HG02678 (cell line): ENCODE measurements at regions not wholly inside any gene's neighbourhood (a gene's known extent, or its start where the extent isn't known, plus 50 kb on each side); places are given as distances from the start of the nearest gene placed in this dataset.
"Not testable (repeated sequence)": the region's sequence is repeated elsewhere in the genome, so short reads cannot be mapped to it uniquely, and the experiment has no call there.

Experiments
- ATAC-seq: cut with Tn5 transposase; IDR thresholded peaks from one replicate; pipeline ENCODE4 v1.9.1; 2021; ENCODE audit warnings: mild to moderate bottlenecking, moderate library complexity; ENCODE audit not compliant: unreplicated experiment

DNA sequence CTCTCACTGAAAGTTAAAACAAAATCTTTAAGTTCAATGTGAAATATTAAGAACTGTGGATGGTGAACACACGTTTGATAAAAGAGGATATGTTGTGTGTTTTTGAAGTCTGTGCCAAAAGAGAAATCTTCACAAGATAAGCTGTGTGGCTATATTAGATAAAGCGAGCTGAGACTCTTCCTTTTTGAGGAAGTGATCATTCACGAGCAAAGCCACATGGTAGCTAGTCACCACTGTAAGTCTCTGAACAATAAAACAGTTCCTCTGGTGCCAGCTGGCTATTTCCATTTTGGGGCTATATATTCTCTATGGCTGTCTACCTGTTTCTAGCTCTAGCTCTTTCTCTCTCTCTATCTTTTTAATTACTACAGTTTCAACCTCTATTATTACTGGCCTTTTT lies 1849.2 kb upstream of the C9orf72 start:
- no peak for ATAC-seq

- no peak for ATAC-seq
These were observed 1858.9 kb upstream of the C9orf72 start for GRCh38 chr9:29432191-29432590.

- not testable (repeated sequence) for ATAC-seq
These were observed 1859.4 kb upstream of the C9orf72 start for GRCh38 chr9:29432656-29433055.

DNA sequence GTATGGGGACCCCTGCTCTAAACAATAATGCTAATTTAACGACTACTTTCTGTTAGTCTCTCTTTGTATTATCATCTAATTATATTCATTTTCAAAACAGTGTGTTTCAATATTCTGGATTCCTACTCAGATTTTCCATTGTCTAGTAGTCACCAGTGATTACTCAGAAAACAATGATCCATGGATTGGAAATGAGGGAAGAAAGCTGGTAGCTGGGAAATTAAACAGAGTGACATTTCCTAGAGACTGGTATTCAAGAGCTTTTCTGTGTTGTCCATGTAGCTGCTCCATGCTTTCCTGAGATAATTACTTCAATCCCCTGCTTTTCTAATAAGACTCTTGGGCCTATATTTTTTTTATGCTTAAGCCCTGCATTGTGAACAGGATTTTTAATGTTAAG lies 1862.1 kb upstream of the C9orf72 start:
- ATAC-seq, result no peak

GRCh38 chr9:29437526-29437925 lies 1864.2 kb upstream of the C9orf72 start:
- no peak for ATAC-seq

DNA sequence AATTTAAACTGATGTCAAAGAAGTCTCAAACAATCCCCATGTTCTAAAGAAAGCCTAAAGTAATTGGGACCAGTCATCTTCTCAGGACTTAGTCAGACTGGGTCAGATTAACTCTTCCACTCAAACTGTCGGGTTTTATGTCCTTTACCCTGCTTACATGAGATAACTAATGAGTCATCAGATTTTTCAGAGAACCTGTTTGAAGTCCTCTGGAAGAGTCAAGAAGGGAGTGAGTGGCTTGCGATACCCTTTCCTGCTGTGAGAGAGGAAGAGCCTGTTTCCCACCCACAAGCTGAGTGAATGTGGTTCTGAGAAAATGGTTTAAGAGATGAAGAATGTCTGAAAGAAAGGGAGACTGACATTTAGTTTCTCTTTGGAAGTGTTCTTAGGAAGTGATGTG lies 1866.7 kb upstream of the C9orf72 start:
- no peak for ATAC-seq

- no peak for ATAC-seq
These were observed 1867.2 kb upstream of the C9orf72 start for GRCh38 chr9:29440449-29440848.

DNA sequence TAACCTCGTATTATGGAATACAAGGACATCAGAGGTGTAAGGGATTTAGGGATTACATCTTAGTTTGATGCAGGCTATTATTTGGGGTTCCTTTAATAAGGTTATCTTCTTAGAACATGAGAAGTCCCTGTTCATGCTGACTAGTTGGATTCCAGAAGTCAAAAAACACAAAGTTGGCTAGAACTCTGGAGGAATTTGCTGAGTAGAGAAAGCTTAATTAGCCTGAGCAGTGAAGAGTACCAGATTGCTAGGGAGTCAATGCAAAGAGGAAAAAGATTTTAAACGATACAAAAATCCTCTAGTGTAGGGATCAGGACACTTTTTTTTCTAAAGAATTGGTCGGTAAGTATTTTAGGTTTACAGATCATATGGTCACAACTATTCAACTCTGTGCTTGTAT lies 1872.5 kb upstream of the C9orf72 start:
- no peak for ATAC-seq

- no peak for ATAC-seq
These were observed 1876.0 kb upstream of the C9orf72 start for GRCh38 chr9:29449306-29449705.

GRCh38 chr9:29450343-29450875 lies 1877.1 kb upstream of the C9orf72 start:
- ATAC-seq, result not testable (repeated sequence)

DNA sequence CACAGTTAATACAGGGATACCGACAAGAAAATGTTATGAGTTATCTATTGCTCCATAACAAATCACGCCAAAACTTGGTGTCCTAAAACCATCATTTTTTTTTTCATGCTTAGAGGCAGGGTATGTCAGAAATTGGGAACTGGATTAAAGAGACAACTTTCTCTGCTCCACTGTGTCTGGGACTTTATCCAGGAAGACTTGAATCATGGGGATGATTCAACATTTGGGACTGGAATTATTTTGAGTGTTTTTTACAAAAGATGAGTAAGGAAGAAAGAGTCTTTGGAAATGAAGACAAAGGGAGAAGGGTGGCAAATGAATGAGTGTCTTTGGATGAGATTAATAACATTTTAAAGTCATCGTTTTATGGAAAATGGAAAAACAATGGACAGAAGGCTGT lies 1883.7 kb upstream of the C9orf72 start:
- ATAC-seq, result no peak

DNA sequence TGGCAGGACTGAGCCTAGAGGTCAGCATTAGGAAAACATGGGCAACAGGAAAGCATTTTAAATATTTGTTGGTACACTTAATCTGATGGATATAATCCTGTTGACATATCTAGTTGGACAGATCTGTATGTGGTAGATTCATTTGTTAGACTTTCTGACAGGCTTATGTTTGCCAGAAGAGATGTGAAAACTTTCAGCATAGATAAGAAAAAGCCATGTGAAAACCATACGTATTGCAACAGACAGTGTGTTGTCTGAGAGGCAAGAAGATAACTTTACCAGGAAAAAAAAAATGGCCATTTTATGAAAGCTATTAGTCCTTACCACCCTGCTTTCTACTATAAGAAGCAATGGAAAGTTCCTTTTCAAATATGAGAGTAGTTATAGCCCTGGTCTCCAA lies 1902.2 kb upstream of the C9orf72 start:
- ATAC-seq, result no peak

DNA sequence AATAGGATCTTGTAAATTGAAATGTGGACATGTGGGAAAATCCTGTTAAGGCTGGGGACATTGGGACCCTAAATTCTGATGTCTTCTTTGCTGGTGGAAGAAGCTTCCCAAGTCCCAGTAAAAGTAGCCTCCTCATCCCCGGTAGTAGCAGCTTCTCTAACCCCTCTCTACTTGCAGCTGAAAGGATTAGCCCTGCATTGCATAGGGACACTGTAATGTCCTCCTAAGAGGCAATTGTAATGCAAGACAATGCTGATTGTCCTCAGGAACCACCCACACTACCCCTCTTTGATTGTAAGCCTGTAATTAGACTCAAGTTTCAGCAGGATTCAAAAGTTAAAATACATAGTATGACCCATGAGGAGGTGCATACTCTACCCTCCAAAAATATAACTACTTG lies 1938.4 kb upstream of the C9orf72 start:
- ATAC-seq, result no peak

GRCh38 chr9:29514336-29514735 lies 1941.1 kb upstream of the C9orf72 start:
- ATAC-seq, result no peak

GRCh38 chr9:29514862-29515261 lies 1941.6 kb upstream of the C9orf72 start:
- no peak for ATAC-seq

DNA sequence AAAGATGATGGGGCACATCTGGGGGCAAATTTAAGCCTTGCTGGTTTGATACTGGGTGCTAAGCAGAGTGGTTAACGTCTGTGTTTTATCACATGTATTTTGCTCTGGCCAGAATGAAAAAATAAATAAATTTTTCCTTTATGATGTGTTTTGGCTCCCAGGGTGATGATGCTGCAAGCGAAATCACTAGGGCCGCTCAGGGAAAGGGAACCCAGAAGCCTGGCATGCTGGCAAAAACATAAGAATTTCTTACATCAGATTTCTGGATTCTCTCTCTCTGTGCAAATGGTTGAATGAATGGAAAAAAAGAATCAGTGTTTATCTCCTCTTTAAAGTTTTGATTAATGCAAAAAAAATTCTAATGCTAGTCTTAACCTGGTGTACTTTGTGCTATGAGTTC lies 1975.2 kb upstream of the C9orf72 start:
- no peak for ATAC-seq

DNA sequence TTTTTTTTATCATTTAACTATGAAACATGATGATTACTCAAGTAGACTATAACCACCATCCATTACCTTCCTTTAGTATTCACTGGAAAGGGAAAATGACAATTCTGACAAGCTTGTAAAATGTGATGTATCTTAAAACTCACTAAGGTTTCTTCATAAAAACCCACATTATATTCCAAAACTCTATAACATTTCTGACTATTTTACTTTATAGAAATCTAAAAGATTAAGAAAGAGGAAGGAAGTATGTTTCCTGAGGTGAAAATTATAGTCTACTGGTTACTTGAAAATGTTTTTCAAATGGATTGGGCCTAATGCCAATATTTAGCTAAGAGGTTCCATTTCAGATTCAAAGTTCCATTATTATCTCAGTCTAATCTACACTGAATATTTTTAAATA lies 1982.2 kb upstream of the C9orf72 start:
- no peak for ATAC-seq

GRCh38 chr9:29556317-29556716 lies 1983.0 kb upstream of the C9orf72 start:
- no peak for ATAC-seq

GRCh38 chr9:29556746-29557145 lies 1983.5 kb upstream of the C9orf72 start:
- ATAC-seq, result no peak

DNA sequence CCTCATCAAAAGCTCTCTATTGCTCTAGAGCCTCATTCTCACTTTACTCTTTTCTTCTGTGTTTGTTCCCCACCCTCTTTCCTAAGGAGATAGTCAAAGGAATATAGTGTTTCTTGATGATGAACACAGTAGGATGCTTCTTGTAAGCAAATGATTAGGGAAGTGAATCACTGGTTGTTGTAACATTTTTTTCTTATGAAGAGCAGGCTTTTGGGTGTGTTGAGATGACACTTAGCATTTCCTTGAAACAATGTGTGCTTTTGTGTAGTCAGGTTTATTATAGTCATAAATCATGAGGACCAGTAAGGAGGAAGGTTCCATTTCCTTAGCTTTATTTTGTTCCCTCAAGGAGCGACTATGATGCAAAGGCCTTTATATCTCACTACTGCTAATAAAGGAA lies 1991.3 kb upstream of the C9orf72 start:
- no peak for ATAC-seq

GRCh38 chr9:29575219-29575618 lies 2001.9 kb upstream of the C9orf72 start:
- ATAC-seq, result no peak

DNA sequence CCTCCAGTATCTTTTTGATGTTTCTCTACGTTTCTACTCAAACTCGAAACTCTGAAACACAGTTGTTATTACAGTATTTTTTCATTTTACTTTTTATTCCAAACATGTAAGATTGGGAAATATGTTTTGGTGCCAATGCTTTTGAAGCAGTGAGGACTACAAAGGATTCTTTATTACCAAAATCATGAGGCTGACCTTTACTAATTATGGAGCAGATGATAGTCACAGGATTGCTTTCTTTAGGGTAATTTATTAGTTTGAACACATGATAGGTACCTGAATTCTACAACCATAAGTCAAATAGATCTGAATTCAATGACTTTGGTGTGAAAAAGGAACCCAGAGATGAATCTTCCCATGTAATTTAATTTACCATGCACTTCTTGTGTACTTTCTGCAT lies 2015.1 kb upstream of the C9orf72 start:
- ATAC-seq, result no peak

DNA sequence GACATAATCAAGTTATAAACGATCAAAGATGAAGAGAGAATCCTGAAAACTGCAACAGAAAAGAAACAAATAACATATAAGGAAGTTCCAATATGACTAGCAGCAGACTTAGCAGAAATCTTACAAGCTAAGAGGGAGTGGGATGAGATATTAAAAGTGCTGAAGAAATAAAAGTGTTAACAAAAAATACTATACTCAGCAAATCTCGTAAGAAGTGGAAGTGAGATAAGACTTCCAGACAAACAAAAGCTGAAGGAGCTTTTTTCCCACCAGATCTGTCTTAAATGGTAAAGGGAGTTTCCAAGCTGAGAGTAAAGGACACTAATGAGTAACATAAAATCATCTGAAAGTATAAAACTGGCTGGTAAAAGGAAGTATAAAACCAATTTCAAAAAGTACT lies 2036.0 kb upstream of the C9orf72 start:
- no peak for ATAC-seq

DNA sequence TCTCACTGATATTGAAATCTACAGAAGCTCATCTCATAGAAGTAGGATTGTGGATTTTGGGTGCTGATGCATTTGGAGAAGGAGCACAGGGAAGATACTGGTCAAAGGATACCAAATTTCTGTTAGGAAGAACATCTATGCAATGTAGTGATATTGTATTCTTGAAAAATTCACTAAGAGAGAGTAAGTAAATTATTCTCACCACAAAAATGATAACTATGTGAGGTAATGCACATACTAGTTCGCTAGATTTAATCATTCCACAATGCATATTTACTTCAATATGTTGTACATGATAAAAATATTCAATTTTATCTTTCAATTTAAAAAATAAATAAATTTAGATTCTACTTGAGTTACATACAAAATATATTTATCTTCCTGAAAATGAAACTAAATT lies 2040.5 kb upstream of the C9orf72 start:
- ATAC-seq, result no peak
